Activated gamma-delta T cell (primary cell): ENCODE measurements at regions not wholly inside any gene's neighbourhood (a gene's known extent, or its start where the extent isn't known, plus 50 kb on each side); places are given as distances from the start of the nearest gene placed in this dataset.

Experiments used
- DNase-seq: peaks from one replicate; lab custom pipeline; 2025; lab: John Stamatoyannopoulos, UW

DNA sequence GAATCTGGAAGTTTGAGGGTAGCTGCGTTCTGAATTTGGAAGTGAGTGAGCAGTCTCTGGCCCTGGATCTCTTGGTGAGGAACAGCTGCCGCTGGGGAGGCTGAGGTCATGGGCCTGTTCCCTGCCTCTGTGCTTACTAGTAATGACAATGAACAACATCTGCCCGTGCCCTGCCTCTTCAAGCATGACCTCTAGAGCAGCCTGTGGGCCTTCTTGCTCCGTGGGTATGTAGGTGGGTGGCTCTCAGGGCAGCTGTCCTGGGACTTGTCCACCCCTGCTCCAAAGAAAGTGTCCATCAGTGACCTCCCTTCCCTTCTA, 186.2 kb downstream of the CXCL12 start:
- DNase-seq: no peak

DNA sequence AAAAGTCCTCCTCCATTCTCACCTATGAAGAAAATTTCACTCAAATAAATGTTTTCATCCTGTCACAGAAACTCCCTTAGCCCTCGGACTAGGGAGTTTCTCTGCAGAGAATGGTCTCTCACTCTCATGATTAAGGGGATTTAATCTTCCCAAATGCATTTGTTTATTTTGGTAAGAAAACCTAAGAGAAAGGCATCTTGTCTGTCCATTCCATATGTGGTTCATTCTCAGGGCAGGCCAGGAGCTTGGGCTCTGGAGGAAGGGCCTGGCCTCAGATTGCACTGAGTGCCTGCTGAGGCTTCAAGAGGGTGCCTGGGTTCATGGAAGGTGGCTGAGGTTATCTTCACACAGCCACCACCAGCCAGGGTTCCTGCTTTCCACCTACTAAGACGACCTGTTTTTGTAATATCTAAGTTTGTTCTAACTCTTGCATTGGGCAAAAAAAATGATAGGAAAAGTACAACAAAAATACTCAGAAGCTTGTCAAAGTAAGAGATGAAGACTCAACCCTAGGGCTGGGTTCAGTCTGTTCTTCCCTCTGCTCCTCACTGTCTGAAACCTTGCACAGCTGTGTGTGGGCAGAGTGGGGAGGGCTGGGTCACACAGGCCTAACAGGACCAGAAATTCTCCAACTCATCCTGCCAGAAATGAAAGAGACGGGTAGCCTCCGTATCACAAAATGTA, 186.7 kb downstream of the CXCL12 start:
- no peak for DNase-seq

DNA sequence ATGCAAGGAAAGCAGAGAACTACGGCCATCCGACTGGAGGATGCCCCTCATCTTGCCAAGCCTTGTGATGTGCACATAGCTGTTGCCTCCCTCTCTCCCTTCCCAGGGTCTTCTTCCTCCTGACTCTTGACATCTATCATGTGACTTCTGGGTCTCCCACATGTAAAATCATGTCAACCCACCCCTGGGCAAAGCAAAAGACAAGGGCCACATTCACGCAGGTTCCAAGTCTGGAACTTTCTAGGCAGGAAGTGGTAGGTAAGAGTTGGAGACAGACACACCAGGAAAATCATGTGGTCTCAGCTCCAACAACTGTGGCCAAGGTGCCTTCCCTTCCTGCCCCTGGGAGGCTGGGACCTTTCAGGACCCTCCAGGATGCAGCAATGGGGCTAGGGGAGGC, 187.3 kb downstream of the CXCL12 start:
- no peak for DNase-seq

DNA sequence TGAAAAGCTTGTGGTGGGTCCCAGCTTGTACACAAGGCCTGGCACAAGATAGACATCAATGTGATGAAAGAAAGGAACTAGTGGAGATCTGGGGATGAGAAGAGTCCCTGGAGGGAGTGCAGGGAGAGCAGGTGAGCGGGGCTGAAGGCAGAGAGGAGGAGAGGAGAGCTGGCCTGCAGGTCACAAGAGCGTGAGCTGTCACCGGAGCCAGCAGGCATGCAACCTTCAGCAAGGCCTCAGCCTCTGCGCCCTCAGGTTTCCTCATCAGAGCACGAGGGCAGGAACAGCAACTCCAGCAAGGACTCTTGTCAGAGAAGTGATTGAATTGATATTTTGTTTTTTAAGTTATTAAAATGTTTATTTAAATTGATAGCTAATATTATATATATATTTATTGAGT, 188.6 kb downstream of the CXCL12 start:
- no peak for DNase-seq

DNA sequence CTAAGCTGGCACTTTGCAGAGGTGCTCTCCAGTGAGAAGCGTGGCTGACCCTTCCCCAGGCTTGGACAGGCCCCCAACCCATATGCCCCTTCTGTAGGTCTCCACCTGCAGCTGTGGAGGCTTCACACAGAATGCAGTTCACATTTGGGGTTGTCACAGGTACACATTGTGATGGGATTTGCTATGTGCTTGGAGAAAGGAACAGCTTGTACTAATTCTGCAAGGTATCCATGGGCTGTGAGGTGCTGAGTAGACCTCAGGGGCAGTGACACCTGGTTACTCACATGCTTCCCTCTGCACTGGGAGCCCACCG, 188.9 kb downstream of the CXCL12 start:
- DNase-seq: no peak

DNA sequence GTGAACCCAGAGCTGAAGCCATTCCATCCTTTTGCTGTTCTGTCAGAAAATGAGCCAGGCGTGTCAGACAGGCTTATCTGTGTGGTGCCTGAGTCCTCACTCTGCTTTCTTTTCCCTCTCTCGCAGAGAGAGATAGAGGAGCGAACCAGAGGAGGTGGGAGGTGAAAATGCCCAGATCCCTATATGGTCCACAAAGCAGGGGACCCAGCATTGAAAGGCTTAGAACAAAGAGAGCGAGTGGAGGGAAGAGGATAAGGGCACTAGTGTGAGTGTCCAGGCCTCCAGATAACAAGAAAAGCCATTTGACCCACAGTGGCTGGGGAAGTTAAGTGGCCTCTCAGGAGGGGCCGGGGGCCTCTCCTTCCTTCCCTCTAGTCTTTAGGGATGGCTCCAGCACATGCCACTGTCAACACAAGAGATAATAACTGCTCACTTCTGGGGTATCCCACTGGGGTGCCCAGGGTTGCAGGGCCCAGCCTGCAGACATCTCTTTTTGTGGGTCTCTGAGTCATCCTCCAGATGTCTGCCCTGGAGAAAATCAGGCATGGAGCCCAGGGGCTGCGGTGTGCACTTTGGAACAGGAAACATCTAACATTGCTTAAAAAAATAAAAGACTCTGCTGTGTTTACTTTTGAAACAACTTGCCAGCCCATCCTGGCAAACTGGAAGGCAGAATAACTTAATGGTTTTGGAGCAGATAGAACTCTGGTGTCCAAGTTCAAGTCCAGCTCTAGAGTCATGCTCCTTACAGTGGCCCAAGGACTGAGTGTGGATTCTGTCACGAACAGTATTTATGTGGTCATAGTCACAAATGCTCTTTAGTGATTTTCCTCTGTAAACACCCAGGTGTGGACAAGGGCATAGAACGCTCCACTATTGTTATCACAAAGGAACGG, 189.5 kb downstream of the CXCL12 start:
- DNase-seq: no peak

DNA sequence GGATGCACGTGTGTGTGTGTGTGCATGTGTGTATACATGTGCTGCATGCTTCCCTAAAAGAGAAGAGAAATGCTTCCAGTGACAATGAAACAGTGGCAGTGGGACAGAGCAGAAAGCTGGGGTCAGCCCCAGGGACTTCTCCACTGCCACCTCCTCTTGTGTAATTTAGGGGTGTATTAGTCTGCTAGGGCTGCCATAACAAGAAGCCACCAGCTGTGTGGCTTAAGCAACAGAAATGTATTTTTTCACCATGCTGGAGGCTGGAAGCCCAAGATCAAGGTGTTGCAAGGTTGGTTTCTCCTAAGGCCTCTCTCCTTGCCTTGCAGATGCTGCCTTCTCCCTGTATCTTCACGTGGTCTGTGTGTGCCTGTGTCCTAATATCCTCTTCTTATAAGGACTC, 190.5 kb downstream of the CXCL12 start:
- DNase-seq: no peak

DNA sequence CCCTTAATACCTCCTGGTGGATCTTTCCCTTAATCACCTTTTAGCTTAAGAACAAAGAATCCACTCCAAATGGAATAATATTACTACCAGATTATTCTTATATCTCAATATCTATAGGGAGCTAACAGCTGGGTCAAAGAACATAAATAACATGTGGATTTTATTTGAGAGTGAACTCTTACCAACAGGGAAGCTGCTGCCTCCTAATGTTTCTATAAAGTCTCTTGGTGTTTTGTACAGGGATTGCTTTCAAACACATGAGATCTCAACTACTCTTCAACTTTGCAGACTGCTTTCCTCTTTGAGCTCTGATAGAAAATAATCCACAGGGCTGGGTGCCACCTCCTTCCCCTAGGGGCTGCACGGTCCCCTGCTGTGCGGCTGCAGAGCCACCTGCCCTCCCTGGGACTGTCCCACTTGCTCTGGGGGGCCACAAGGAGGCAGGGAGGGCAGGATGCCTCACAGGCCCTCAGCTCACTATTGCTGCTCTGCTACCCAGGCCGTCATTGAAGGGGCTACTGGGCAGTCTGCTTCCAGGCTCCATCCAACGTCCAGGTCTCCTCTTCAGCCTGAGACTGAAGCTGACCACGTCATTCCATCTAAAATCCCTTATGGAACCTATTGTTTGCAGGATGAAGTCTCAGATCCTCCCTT, 191.2 kb downstream of the CXCL12 start:
- no peak for DNase-seq

DNA sequence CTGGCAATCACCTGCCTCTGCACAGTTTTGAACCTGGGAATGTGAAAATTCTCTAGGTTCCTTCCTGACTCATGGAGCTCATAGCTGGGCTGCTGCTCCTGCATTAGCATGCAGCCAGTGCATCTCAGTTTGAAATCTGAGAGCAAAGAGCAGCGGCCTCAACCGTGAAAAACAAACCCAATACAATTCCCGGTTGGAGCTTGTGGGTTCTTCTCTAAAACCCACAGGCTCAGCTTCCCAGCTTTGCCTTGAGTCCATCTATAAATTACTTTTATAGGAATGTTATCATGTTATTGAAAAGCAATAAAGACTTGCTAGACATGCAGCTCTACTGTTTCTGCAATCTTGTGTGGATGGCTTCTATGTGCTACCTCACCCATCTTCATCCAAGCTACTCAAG, 191.7 kb downstream of the CXCL12 start:
- no peak for DNase-seq

DNA sequence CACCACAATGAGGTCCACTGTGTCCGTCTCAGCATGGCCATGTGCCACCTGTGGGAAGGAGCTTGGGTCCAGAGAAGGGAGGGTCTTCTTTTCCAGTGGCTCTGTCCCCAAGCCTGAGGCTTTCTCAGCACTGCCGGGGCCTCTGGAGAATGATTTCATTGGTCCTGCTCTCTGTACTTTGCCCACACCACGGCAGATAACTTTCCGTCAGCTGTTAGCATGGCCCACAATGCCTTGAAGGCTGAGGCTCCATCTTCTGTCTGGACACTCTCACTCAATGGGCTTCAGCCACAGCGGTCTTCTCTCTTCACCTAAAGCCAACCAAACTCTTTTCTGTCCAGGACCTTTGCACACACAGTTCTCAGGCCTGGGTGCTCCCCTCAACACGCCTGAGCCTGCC, 192.5 kb downstream of the CXCL12 start:
- no peak for DNase-seq

DNA sequence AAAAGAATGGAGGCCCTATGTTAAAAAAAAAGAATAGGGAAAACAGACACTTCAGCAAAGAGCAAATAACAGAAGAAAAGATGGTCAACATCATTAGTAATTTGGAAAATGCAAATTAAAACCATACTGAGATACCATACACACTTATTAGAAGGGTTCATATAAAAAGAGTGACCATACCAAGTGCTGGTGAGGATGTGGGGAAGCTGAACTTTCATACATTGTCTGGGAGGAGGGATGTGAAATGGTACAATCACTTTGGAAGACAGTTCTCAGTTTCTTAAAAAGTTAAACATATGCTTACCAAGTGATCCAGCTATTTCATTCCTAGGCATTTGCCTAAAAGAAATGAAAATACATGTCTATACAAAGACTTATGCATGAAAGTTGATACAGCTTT, 194.4 kb downstream of the CXCL12 start:
- DNase-seq: no peak

DNA sequence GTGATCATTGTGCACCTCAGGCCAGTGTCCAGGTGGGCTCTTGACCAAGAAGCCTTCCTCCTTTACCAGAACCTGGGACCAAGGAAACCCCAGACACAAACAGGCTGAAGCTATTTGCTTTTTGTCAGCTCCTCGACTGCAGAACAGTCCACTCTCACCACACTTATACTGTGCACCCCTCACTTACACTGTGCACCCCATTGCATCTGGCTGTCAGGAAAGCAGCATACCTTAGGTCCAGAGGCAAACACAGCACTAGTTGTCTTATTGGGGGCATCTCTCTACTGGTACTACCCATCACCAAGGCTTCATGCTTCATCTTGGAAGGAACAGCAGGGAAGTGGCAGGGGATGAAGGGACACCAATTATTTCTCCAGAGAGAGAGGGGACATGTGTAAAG, 198.1 kb downstream of the CXCL12 start:
- DNase-seq: no peak

DNA sequence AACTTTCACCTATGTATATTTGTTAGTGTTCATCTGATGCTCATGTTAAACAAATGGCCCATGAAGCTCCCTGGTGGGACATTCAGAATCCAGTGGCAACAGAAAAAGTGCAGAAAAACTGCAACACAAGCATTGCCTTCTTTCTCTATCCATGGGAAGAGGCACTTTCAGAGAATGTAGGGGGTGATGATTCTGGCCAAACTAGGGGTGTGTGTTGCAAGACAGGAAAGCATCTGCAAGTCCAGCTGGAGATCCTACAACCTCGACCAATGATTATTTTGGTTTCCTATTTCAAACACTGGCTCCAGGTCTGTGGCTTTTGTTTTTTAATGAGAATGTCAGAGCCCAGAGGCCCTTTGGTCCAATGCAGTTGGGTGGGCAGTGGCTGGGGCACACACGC, 198.7 kb downstream of the CXCL12 start:
- no peak for DNase-seq

DNA sequence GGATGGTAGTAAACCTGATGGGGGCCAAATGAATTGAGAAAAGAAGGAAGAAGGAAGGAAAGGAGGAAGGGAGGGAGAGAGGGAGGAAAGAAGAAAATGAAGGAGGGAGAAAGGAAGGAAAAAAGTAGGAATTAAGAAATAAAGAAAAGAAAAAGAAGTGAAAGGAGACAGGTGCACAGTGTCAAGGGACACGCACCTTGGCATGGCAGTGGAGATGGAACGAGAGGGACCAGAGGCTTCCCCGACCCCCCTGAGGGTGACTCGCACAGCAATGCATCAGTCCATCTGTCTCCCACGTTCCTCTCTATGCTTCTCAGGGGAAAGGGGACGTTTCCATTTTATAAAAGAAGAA, 199.6 kb downstream of the CXCL12 start:
- DNase-seq: no peak

DNA sequence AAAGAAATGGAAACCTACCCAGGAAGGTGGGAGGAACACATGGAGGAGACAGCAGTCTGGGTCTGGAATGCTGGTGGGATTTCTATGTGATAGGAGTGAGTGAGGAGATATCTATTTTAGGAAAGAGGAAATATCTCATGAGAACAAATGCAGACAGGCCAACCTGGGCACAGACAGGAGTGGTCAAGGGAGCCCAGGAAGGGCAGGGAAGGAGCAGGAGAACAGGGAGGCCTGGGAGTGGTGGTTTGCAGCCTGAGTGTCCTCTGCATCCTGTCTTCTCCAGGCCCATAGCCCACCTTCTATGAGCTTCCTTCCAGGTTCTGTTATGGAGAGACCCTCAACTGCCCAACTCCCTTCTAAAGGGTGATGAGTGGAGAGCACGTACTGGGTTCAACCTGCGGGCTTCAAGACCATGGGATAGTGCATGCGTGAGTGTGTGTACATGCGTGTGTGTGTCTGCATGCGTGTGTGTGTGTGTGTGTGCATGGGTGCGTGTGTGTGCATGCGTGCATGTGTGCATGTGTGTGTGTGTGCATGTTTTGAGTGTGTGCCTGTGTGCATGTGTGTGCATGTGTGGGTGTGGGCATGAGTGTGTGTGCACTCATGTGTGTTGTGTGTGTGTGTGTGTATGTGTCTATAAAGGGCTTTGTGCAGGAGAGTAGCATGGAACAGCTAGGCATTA, 200.1 kb downstream of the CXCL12 start:
- DNase-seq: no peak

DNA sequence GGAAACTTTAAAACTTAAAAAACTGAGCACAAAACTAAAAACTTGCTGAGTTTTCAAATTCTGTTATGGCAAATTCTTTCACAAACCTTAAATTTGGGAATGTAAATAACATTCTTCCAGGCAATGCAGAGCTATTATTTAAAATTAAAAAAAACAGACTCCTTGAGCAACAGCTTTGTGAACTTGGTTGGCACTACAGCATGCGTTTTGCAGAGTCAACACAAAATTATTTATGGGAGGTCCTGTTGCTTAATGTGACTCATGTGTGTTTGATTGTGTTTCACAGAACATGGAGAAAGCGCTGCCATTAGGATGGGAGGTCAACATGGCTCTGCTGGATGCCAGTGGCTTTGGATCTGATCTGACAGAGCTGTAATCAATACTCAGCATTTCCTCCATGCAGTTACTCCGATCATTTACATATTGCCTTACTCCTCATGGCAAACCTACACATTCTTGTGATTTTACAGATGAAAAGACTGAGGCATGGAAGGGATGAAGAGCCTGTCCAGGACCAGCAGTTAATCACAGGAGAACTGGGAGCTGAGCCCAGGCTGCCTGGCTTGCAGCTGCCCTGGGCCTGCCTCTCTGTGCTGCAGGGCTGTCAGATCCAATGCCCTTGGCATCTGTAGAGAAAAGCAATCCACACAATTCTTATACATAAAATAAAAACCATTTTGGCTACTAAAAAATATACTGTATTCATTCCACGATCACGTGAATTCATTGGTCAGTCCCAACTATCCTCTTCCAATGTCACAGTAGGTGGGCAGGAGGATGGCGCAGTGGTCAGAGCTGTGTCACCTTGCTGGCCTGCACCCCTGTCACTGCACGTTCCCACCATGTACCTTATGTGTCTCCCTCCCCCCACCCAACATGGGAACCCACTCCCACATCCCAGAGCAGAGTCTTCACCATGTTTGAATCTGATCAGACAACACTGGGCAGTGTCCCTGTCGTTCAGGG, 200.9 kb downstream of the CXCL12 start:
- DNase-seq: no peak

DNA sequence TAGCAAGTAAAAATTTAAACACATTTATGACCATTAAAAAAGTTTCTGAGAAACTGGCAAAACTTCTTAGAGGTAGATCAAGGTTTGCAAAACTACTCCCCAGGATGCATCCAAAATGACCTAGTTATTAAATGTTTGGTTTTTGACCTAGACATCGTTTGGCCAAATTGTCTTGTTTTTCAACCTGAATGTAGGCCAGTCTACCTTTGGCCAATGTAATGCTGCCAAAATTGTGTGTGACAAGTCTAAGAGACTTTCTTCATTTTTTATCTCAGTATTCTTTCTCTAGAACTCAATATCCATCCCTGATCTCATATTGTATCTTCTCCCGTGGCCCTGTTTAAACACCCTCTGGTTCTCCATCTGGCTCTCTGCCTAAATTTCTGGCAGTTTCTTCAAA, 202.0 kb downstream of the CXCL12 start:
- no peak for DNase-seq

DNA sequence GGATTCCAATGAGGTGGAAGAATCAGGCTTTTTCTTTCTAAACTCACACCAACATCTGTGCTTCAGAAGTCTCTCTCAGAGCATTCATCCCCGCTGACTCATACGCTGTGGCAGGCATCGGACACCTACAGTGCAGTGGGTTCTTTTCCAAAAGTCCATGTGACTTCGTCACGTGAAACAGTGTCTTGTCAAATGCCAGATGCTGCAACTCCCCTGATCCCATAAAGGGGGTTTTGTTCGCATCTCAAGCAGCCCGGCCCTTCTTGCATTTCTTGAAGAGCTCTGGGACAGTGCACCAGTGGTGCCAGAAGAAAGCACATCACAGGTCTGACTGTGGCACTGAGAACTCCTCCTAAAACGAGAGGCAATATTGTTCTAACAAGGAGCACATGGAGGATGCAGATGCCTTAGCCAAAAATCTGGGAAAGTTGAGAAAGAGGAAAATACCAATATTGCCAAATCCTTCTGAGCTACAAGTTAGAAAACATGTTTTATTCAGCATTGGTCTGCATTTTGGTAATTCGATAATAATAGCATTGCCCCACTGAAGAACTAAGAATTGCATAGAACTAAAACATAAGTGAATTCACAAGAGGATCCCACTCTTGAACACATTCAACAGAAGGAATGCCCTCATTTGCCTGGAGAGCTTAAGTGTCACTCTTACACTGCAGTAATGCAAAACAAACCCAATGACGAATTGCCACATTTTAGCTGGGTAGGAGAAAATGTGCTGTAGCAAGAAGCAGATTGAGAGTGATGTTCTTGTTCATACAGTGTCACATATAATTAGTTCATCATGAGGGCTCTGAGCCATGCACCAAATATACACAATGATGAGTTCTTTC, 204.4 kb downstream of the CXCL12 start:
- DNase-seq: no peak

DNA sequence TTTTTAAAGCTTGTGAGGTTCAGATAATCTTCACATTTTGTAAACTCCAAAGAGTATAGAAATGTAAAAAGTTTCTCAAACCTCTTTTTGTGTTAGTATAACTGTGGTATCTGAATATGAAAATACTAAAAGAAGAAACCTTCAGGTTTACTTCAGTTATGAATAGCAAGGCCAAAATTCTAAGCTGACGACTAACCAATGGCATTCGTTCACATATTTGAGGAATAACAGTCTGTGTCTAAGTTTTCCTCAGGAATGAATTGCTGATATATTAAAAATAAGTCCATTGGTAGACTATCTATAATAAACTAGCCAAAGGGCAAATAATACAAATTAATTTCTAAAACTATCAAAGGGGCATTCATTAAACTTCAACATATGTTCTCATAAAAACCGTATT, 206.0 kb downstream of the CXCL12 start:
- no peak for DNase-seq

DNA sequence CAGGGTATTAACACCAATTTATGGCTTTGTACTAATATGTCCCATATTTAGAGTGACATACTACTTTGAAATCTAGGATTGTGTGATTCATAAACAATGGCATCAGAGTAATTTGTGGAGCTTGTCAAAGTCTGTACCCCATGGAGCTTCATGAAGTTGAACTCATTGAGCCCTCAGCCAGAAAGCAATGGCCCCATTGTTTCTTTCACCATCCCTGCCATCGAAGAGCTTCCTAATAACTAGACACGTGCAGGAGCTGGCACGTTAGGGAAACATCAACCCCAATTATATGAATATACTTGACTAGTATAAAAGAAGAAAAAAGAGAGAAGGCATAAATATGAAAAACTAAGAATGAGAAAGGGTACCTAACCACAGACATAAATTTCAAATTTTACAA, 206.6 kb downstream of the CXCL12 start:
- no peak for DNase-seq

DNA sequence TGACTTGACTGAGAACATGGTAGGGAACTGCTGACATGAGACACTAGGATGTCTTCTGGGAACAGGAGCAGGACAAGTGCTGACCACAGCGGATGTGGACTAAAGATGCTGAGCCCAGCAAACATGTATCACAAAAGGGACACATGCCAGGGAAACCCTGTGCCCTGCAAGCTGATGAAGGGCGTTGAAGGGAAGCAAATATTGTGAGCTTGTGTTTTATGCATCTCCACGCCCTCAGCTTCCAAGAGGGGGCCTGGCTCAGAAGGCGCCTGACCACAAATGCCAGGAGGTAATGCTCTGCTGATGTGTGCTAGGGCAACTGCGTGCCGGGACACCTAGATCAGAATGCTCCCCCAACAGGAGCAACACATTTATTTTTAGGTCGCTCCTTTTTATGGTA, 207.3 kb downstream of the CXCL12 start:
- DNase-seq: no peak
